ENCODE measurements at regions not wholly inside any gene's neighbourhood (a gene's known extent, or its start where the extent isn't known, plus 50 kb on each side); places are given as distances from the start of the nearest gene placed in this dataset.

GRCh38 chr3:22977042-22977441, 226.1 kb upstream of the UBE2E2 start:
- no peak for DNase-seq

DNA sequence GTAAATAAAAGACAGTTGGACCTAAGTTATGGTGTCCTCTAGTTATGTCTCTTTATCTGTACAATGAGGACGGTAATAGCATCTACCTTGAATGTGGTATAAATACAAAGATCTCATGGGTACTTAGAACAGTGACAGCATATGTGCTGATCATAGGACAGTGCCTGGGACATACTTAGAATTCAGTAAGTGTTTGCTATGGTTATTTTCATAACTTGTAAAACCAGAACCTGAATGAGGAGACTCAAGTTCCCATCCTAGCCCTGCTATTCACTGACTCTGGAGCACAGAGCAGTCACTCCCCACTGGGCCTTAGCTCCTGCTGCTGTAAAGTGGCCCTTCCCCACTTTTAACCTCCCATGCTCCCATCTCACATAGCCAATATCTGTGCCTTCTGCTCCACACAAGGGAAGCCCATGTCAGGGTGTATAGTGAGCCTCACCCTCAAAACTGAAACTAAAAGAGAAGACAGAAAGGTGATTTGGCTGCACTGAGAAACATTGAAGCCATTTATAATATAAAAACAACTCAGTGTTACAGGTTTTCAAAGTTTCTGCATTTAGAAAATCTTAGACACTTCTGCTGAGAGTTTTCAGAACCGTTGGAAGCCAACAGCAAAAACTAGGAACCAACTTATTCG, 225.4 kb upstream of the UBE2E2 start:
- DNase-seq: no peak

- no peak for DNase-seq
Observed at GRCh38 chr3:22979581-22979980, 223.5 kb upstream of the UBE2E2 start.

DNA sequence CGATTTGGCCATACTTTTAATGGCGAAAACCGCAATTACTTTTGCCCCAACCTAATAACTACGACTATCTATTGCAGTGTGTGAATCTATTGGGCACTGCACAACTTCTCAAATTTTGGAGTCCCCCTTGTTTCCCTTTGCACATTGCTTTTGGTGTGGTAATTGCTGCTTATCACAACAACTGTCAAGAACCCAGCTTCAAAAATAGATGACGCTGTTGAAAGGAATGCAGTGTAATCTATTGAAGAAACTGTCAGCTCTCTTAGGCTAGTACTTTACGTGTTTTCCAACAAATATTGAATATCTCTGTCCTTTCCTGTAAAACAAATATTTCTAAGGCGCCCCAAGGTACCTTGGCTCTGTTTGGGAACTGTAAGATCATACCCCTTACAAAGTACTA, 222.8 kb upstream of the UBE2E2 start:
- no peak for DNase-seq

GRCh38 chr3:22981166-22981565, 222.0 kb upstream of the UBE2E2 start:
- DNase-seq: no peak

DNA sequence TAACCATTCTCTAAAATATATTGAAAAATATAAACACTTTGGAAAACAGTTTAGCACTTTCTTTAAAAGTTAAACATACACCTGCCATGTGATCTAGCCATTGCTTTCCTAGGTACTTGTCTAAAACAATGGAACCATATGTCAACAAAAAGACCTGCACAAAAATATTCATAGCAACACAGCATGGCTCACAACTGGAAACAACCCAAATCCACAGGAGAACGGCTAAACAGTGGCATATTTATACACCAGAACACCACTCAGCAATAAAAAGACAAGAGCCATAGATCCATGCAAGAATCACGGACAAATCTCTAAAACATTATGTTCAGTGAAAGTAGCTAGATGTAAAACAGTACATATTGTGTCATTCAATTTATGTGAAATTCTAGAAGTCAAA, 221.3 kb upstream of the UBE2E2 start:
- no peak for DNase-seq

DNA sequence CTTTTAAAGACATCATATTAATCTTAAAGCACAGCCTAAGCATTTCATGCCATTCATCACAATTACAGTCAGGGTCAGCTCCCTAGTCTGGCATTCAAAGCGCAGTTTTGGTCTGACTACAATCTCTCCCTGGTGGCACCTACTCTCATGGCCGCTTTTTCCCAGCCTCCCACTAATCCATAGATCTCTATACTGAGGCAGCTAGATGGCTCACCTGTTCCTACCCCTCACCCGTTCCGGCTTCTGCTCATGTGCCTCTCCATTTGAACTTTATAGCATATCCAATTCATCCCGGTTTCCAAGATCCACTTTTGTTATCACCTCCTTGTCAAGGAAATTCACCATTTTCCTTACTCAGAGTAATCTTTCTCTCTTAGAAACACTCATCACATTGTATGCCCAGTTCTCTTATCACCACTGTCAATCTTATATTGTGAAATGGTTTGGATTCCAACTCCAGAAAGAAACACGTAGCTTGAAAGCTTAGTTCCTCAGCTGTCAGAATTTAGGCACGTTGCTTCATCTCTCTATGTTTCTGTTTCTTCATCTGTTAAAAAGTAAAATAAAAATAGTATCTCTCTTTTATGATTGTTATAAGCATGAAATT, 220.0 kb upstream of the UBE2E2 start:
- no peak for DNase-seq

DNA sequence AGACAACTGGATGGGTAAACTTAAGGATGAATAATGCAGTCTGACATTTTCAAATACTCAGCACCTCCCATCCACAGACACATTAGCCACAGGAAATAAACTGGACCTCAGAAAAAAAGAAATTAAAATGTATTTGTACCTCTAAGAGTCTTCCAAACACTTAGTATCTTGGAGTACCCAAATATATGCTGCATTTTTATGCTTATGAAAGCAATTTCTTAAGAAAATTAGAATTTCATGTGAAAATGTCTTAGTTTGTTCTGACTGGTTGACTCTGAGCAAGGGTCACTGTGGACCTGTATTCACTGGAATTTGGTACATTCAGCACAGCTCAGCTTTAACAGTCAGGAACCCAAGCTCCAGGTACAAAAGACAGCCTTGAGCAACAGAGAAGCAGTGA, 216.2 kb upstream of the UBE2E2 start:
- DNase-seq: no peak

DNA sequence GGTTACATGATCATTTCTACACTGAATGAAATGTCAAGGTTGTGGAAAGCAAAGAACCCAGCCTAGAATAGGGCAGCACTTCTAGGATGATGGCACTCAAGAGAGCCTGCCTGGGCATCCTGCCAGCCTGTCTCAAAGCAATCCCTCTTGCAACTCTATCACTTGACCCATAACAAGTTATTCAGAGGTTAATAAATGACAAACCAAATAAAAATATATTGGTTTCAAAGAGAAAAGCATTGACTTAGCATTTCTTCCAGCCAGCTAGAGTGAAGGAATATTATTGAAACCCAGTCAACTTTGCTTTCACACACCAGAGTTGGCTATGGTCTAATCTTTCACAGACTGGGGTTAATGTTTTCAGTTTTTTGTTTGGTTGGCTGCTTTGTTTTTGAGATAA, 214.6 kb upstream of the UBE2E2 start:
- no peak for DNase-seq

DNA sequence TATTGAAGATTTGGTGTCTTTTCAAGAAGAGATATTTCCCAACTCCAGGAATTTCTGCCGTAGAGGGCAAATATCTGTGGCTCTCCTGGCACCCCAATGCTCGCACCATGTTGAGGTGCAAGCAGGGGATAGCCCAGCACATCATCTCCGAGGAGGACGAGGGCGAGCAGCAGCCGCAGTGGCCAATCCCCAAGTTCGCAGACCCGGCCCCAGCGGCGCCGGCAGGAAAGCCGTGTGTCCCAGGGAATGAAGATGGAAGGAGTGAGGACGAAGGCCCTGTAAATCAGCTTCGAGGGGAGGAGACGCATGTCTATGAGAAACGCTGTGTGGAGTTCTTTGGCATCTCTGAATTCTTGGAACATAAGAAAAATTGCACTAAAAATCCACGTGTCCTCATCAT, 213.4 kb upstream of the UBE2E2 start:
- no peak for DNase-seq

DNA sequence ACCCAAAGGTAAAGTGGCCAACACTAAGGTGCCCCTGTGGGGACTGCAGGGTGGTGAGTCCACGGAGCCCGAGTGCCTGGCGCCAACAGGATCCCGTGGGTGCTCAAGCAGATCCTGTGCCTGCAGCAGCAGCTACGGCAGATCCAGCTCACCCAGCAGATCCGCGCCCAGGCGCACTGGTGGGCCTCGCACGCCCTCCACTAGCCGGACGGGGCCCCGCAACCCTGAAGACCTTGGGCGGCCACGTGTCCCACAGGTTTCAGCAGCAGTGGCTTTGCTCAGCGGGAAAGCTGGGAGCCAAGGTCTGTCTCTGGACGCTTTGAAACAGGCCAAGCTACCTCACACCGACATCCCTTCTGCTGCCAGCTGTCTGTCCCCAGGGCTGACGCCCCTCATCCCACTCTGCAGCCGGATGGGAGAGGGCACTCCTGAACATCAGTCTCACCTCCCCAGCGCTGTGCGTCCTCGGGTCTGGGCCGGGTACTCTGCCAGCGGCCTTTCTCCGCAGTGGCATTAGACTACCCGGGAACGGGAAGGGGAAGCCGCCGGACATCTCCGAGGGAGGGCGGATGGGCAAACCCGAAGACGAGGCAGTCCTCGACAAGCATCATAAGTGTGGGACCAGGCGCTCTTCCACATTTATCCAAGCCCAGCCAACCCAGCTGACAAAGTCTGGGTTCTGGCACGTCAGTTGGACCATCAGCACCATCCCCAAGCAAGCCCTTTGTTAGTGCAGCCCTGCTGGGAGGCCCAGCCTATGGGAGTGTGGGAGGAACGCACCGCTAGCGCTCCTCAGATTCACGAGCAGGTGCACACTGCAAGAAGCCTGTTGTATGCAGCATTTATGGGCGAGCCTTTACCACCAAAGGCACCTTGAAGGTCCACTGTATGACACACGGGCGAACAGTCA, 212.6 kb upstream of the UBE2E2 start:
- no peak for DNase-seq

- DNase-seq: no peak
Observed at GRCh38 chr3:22994781-22995180, 208.3 kb upstream of the UBE2E2 start.

DNA sequence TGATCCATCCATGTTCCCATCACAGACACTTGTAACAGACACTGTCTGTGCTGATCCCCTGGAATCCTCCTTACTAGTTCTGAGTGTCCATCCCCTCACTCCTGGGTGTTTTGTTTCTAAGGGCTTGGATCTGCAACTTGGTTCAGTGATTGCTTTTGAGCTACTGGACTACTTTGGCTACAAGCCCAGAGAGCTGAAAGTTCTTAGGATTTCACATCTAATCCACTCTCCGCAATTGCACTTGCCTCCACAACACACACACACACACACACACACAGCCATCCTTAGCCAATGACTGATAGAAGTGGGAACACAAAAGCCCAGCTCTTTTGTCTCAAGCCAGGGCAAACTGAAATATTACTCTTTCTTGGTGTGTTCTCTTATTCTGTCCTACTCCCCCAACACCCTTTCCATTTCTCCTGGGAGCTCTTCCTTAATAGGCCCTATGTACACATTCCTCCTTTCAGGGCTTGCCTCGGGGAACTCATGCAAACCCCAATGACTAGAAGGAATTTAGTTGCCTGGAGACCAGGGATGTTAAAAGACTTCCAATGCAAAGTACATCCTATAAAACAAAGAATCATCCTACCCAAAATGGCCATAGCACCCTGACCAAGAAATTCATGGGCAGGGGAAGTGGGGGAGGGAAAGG, 206.1 kb upstream of the UBE2E2 start:
- no peak for DNase-seq

GRCh38 chr3:23000371-23000770, 202.8 kb upstream of the UBE2E2 start:
- no peak for DNase-seq

GRCh38 chr3:23002151-23002550, 201.0 kb upstream of the UBE2E2 start:
- no peak for DNase-seq

DNA sequence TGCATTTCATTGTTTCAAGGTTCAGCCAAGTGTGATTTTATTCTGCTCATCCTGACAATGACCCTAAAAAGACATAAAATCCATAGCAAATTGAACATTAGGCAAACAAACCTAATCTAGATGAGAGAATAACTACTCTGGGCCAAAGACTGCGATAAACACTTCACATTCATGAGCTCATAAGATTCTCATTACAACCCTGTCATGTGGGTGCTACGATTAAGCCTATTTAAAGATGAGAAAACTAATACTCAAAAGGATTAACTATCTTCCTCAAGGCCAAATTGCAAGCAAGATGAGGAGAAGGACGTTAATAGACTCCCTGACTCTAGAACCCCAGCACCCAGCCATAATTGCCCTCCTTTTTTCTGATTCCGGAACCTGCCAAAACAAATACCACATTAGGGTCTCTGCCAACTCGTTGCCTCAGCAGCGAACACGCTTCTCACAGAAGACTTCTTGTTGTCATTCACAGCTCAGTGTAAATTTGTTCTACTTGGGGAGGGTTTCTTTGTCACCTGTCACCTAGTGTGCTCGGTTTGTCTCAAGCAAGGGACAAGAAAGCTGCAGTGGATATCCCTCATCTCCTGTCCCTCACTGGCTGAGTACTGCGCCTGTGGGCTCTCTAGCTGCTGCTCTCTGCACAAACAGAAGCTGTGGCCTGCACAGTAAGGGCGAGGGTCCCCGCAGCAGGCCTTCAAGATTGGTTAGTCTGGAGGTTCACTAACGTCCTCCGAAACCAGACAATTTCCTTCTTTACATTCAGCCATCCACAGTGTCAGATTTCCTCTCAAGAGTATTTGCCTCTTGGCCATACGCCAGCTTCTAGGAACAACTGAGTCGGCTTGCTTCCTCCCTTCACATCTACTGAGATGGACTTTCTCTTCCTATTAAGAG, 200.0 kb upstream of the UBE2E2 start:
- no peak for DNase-seq

GRCh38 chr3:23003733-23004046, 199.4 kb upstream of the UBE2E2 start:
- no peak for DNase-seq

- DNase-seq: no peak
Observed at GRCh38 chr3:23004971-23005370, 198.2 kb upstream of the UBE2E2 start.

DNA sequence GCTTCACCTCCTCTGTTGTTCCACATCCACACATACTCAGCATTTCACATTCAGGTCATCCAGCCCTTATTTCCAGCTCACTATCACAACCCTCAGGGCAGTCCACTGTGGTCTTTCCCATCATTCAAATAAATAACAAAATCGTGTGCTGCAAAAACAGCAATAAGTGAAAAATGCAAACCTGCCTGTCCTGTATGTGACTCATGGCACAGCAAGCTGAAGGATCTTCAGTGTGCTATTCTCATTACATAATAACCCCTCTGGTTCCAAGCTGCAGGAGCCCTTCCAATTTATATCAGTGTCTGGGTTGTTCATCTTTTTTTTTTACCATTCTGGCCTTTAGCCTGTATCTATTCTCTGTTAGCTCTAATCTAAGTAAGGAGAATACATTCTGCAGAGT, 185.3 kb upstream of the UBE2E2 start:
- DNase-seq: no peak

DNA sequence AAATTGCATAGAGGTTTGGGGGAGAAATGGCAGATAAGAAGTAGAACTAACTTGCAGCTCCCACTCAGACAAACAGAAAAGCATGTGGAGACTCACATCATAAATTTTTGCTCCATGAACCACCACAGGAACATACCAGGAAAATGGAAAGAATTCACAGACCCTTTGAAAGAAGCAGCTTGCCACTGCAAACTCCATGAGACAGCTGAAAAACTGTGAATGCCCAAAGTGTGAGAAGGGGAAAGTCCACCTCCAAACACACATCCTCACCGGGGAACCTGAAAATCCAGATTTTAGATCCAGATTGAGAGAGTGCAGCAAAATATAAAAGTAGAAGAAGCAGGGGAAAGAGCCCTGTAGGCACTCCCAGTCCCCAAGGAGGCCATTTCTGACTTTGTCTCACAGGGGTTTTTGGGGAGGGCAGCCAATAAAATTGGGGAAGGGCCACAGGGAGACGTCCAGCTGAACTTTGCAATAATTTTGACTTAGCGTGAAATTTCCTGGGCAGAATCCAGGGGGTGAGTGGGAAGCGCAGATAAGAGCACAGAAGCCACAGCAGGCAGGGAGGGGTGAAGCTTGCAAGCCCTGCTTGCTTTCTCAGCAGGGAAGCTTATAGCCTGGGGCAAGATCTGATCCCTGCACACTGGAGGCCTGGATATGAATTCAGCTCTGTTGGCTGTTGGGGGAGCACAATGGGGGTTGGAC, 183.4 kb upstream of the UBE2E2 start:
- DNase-seq: no peak

DNA sequence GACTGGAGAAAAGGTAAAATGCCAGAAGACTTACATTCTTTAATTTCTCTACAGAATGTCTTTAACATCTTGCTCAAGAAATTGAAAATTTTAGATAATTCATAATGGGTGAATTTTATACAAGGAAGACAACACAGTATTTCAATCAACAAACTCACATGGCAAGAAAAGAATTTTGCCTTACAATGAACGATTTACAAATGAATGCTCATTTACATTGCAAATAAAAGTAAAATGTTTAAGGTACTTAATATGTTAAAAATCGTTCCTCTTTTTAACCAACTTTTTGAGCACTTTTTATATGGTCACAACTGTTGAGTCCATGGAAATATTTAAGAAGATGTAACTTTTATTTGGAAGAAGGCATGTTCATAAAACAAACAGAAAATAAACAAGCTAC, 174.8 kb upstream of the UBE2E2 start:
- DNase-seq: no peak

DNA sequence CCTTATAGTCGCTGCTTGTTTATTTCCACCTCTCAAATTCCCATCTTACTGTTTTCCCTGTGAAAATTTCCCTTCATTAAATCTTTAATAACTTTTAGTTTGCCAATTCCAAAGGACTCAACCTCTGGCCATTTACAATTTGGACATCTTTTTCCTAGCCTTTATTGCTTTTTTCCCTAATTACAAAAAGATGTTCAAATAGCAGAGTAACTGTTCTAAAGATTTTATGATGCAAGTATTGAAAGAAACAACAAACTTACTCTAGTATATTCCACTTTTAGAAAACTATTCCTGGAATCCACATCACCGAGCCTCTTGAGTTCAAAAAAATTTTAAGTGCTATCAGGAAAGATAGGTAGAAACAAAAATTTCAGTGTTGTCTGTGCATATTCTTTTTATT, 174.1 kb upstream of the UBE2E2 start:
- DNase-seq: no peak
